Central memory CD4-positive, alpha-beta T cell (primary cell): ENCODE measurements at regions not wholly inside any gene's neighbourhood (a gene's known extent, or its start where the extent isn't known, plus 50 kb on each side); places are given as distances from the start of the nearest gene placed in this dataset.

Source experiments
- DNase-seq: peaks from one replicate; pipeline ENCODE4 v3.0.0; 2022

DNA sequence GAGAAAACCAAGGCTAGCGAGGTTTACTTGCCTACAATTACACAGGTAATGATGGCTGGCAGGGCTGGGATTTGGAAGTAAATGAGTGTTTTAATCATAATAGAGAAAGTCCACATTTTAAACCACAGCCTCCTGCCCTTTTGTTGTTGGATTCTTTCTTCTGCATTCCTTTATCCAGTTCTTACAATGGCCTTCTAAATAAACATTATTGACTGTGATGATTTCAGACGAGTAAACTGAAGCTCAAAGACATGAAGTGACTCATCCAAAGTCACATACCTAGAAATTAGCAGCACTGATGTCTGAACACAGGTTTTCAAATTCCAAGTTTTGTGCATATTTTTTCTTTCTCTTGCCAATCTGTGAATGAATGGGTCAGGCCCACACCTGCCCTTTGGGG is 51.2 kb upstream of the C1QTNF7 start:
- DNase-seq: no peak
